GM21360 (cell line): ENCODE measurements at regions not wholly inside any gene's neighbourhood (a gene's known extent, or its start where the extent isn't known, plus 50 kb on each side); places are given as distances from the start of the nearest gene placed in this dataset.

Source experiments
- ATAC-seq: cut with Tn5 transposase; IDR thresholded peaks from one replicate; pipeline ENCODE4 v1.9.1; 2021; ENCODE audit warnings: mild to moderate bottlenecking, moderate library complexity; ENCODE audit not compliant: unreplicated experiment

DNA sequence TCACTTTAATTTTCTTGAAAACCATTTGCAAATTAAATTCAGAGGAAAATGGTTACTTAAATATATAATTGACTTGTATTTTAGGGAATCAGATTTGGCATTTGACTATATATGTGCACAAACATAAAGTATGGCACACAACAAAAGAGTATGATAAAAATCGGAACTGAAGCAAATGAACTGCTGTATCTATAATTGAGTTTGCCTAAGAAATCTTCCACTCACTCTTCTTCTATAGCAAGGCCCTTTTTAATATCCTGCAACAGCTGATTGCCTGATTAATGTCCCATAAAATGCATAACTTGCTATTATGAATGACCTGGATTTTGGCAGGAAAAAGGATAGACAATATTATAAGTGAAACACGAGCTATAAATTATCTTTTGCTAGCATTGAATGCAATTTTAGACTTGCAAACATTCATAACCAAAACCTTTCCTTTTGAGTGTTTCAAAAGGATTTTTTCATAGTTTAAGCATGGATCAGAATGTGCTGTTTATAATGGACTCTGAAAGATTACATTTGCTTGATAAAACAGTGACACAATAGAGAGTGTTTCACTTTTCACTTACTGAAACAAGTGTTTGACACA lies 2204.3 kb downstream of the MRPL39 start:
- ATAC-seq: no peak

DNA sequence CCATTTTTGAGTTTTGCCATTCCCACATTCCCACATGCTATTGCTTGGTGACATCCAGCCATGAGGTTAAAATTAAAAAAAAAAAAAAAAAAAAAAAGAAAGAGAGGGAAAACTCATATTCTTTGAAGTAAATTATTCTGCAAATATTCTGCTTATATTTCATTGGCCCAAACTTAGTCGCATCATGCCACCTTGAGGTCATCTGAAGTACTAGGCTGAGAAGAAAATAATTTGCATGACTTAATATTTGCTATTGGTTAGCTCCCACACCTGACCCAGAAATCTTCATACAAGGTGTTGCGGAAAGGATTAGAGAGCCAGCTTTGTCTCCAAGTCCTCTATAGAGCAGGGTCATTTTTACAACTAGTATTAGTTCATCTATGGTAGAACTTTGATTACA lies 2206.0 kb downstream of the MRPL39 start:
- ATAC-seq: no peak

DNA sequence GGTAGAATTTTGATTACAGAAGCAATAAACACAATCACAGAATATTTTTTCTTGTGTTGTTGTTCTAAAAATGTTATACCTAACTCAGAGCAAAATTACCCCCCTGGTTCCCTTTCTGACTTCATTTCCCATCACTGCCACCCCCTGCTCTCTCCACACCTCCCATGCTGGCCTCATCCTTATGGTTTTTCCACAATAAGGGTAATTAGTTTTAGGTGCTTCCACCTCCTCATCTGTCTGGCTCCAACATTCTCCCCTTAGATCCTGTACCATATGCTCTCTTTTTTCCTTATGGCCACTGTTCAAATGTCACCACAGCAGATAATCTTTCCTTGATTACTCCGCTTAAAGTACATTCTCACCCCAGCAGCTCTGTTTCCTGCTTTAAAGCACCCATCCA lies 2208.6 kb downstream of the MRPL39 start:
- ATAC-seq: no peak

DNA sequence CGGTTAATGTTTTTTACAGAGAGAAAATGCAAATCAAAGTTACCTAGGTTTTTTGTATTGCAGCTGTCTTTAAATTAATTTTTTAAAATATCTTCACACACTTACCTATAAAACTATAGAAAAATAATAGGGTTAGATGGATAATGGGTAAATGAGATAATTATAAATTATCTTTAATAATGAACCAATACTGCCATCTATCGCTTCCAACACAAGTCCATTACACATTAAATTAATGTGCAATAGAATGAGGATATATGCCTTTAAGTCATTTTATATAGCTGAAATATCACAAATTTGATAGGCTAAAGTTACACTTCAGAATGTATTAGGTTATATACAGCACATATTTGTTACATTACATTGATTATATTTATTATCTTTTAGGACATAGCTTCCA lies 2212.8 kb downstream of the MRPL39 start:
- ATAC-seq: no peak

DNA sequence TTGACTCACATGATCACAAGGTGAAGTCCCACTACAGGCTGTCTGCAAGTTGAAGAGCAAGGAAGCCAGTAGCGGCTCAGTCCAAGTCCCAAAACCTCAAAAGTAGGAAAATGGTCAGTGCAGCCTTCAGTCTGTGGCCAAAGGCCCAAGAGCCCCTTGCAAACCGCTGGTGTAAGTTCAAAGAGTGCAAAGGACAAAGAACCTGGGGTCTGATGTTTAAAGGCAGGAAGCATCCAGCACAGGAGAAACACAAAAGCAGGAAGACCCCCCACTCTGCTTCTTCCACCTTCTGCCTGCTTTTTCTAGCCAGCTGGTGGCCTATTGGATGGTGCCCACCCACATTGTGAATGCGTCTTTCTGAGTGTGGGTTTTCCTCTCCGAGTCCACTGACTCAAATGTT lies 2222.6 kb downstream of the MRPL39 start:
- no peak for ATAC-seq

DNA sequence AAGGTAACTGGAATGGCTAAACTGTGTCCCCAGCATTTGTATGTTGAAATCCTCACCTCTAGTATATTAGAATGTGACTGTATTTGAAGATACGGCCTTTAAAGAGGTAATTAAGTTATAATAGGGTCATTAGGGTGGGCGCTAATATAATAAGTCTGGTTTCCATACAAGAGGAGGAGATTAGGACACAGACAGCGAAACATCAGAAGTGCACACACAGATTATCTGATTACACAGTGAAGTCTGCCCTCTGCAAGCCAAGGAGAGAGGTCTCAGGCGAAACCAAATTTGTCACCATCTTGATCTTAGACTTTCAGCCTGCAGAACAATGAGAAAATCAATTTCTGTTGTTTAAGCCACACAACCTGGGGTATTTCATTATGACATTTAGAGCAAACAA lies 2233.1 kb downstream of the MRPL39 start:
- ATAC-seq: no peak

DNA sequence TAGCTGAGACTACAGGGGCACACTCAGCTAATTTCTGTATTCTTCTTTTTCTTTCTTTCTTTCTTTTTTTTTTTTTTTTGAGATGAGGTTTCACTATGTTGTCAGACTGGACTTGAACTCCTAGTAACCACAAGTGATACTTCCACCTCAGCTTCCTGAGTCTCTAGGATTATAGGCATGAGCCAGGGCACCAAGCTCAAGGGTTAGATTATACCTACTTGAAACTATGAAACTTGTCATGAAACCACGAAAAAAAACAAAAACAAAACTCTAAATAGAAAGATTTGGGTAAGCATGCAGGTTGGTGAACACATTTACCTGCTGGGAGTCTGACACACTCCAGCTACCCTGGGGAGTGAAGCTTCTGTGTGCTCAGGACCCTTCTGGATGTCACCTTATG lies 2250.4 kb downstream of the MRPL39 start:
- ATAC-seq: no peak

DNA sequence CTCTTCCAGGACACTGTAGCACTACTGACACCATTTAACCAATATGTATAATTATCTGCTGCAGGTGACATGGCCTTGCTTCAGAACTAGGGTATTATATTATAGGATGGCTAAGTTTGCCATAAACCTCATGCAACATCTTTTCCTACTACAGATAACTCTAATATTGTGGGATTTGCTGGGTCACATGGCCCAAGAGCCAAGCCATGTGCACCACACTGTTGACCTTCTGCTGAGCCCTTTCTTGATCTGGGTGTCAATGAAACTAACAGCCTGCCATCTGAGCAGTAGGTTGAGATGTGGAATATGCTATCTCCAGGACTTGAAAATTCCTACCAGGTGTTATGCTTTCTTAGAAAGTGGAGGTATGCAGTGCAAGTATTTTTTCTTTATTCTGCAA lies 2291.1 kb downstream of the MRPL39 start:
- no peak for ATAC-seq

DNA sequence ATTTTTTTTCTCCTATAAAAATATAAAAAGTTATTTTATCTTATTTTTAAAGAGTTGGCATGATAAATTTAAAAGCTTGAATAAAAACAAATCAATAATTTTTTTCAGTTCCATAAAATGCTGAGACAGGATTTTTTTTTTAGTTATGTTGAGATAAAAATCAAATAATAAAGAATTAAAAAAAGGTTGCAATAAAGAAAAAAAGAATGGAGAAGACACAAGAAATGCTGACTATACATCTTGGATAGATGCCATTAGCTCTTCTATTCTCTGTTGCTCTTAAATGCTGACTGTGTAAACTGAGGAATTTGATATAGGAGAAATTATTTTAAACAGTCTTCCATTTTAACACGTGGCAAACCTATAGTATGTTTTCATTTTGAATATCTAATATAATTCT lies 2298.5 kb downstream of the MRPL39 start:
- ATAC-seq: no peak

DNA sequence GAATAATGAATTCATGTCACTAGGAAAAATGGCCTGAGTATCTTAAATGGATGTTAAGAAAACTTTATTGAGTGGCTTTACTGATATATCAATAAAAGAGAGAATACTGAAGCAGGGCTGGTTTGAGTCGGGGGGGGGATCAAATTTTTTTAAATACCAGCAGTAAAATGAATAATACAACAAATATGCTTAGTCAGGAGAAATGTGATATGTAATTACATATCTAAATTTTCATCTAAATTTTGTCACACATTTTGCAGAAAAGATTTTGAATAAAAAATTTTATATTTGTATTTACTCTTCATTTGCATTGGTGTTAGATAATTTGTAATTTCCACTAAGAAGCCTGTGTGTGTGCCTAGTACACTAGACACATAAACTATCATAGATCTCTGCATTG lies 2300.2 kb downstream of the MRPL39 start:
- no peak for ATAC-seq

DNA sequence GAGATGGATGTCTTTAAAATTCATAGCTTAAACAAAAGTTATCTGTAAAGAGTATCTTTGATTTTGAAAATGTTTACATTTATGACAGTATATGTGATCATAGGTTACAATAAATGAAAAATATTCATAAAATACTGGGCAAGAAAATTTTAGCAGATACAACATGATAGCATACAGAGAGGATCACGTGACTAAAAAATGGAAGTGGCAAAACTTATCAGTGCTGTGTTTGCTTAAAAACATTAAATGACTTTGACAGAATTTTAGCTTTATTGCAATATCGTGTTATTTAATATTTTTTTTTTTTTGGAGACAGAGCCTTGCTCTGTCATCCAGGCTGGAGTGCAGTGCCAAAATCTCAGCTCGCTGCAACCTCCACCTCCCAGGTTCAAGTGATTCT lies 2294.1 kb downstream of the NCAM2 start:
- no peak for ATAC-seq

DNA sequence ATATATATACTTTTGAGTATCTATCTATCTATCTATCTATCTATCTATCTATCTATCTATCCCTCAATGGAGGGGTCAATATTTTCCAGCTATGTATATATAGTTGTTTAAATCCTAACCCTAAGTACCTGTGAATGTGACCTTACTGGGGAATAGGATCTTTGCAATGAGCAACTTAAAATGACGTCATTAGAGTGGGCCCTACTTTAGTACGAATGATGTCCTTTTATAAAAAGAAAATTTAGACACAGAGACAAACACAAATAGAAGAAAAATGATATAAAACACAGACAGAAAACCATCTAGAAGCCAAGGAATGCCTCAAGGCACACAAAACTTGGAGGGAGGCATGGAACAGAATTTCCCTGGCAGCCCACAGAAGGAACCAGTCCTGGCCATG lies 2283.7 kb downstream of the NCAM2 start:
- ATAC-seq: no peak

DNA sequence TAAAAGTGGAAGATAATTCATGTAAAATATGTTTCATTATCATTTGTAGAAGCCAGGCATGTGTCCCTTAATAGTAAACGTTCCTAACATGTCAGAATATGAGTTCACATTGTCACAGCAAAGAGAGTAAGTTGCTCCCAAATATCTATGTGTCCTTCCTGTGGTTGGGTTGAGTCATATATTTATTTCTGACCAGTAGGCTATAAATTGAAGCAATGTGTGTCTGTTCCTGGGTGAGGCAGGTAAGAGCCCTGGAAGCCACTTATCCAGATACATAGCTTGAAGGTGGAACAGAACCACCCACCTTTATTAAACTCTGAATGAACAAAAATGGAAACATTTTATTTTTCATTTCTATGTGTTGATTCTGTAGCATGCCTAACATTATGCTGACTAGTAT lies 2251.6 kb downstream of the NCAM2 start:
- no peak for ATAC-seq

DNA sequence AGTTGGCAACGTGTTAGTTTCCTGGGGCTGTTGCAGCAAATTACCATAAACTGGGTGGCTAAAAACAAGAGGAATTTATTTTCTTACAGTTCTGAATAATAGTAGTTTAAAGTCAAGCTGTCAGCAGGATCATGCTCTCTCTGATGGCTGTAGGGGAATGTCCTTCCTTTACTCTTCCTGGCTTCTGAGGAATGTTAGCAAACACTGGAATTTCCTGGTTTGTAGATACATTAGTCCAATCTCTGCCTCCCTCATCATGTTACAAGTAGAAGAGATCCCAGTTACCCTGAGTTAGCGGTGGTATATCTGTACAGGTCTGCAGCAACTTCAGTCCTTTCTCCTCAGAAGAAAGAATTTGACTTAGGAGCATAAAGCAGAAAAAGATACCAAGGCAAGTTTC lies 2249.1 kb downstream of the NCAM2 start:
- no peak for ATAC-seq

DNA sequence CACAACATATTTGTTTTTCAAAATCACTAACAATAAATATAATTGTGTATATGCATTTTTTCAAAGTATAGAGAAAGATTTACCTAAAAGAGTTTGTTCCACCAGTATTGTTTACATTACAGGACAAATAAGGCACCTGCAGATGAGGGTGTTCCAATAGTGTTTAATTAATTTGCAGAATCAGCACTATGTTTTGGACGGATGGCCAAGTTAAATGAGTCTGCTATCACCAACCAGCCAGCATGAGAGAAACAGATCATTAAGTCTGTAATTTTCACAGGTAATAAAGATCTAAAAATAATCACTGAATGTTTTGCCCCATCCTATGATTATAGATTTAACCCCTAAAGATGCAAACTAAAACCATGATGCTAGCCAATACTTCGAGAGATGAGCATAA lies 2247.0 kb downstream of the NCAM2 start:
- no peak for ATAC-seq

DNA sequence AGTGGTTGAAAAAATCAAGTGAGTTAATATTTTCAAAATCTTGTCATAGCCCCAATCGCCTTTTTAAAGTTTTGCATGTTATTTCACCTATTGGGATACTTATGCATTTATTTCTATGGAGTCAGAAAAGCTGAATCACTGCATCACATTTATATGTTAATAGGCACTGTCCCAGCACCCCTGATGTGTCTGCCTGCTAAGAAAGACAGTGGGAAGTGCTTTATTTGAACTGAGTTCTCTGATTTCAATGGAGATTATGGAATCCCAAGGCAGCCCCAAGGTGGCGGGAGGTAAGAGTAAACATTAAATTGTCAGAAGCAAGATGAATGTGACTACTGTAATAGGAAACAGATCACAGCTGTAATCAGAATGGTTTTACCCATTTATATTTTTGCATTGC lies 2225.7 kb downstream of the NCAM2 start:
- no peak for ATAC-seq

DNA sequence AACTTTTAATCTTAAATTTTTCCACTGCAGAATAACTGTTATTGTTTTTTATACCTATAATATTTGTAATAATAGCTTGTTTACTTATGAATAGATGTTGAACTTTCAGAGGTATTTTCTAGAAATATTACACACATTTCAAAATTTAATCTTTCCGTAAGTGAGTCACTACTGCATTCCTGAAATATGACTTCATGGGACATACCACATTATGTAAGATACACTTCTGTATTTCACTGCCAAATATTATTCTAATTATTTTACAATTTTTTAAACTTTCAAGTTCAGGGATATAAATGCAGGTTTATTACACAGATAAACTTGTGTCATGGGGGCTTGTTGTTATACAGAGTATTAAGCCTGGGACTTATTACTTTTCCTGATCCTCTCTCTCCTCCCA lies 2220.5 kb downstream of the NCAM2 start:
- no peak for ATAC-seq

DNA sequence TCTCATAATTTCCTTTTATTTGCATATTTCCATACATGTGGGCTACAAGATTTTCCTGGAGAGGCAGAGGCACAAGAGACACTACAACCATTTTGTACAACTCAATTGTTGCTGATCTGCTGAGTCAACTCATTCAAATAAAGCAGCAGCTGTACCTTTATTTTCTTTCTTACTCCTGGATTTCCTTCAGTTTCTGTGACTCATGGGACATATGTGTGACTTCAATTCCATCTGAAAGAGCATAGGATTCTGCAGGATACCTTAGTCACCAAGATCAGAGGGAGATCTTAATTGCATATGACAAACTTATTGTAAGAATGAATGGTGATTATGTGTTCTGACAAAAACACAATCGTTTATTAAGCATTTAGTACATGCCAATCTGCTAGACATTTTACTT lies 2219.4 kb downstream of the NCAM2 start:
- ATAC-seq: no peak

DNA sequence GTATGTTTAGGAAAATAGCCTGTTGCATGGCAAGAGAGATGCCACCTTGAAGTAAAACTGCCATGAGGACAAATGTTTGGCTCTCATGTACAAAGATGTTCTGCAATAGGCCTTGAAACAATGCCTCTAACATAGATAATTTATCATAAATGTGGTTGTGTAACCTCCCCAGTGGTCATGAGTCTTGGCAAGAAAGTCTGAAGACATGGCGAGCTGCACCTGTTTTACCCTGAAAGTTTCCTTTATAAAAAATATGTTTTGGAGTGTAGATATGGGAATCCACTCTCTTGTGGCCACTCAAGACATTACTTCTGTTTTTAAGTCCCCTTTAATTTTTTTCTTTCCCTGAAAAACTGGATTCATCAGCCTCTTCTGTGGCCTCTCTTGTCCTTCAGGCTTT lies 2217.1 kb downstream of the NCAM2 start:
- ATAC-seq: no peak
